Hindlimb muscle (tissue), 1 donor: ENCODE measurements at regions not wholly inside any gene's neighbourhood (a gene's known extent, or its start where the extent isn't known, plus 50 kb on each side); places are given as distances from the start of the nearest gene placed in this dataset.

Source experiments
- DNase-seq: peaks from one replicate; pipeline ENCODE4 v3.0.0-alpha.2; 2013

GRCh38 chr2:41965909-41966295 is 81.9 kb upstream of the PKDCC start:
- no peak for DNase-seq

- DNase-seq = peak; percentile 86
Measured at GRCh38 chr2:41966431-41966893, 81.4 kb upstream of the PKDCC start.

- no peak for DNase-seq
Measured at GRCh38 chr2:41966920-41967319, 80.9 kb upstream of the PKDCC start.

GRCh38 chr2:41967476-41968181 is 80.2 kb upstream of the PKDCC start:
- peak; percentile 73 for DNase-seq

GRCh38 chr2:41968182-41968578 is 79.6 kb upstream of the PKDCC start:
- no peak for DNase-seq

GRCh38 chr2:41970988-41971660 is 76.7 kb upstream of the PKDCC start:
- peak; percentile 70 for DNase-seq

DNA sequence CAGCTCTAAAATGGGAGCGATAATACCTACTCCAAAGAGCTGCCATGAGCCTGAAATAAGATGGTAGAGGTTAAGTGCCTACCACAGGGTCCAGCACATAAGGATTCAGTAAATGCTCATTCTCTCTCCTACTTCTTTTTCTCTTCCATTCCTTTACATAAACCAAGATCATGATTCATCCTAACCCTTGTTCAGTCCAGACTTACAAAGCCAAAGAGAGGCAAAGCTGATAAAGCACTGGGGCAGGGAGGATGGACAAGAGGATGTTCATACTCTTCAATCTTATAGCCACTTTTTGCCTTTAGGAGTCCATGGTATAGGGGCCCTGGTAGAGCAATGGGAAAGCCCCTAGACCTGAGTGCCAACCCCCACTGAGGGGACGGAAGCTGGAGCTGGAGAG is 75.6 kb upstream of the PKDCC start:
- DNase-seq = no peak

DNA sequence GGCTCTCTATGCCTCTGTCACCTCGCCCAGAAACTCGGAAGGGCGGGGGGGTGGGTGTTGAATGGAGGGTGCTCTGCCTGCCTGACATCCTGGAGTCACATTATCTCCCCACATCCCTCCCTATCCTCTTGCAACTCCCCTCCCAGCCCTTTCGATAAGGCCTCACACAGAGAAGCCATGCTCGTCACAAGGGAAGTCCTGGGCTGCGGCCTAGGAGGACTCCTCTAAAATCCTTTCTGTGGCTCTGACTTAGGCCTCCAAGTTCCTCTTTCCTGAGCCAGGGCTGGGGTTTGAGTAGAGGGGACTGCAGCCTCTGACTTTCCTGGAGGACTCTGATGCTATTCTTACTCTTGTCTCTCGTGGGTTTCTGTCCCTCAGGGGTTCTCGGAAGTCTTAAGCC is 75.0 kb upstream of the PKDCC start:
- no peak for DNase-seq

- DNase-seq = no peak
Measured at GRCh38 chr2:41973871-41974270, 74.0 kb upstream of the PKDCC start.

- DNase-seq = no peak
Measured at GRCh38 chr2:41981417-41981816, 66.4 kb upstream of the PKDCC start.

DNA sequence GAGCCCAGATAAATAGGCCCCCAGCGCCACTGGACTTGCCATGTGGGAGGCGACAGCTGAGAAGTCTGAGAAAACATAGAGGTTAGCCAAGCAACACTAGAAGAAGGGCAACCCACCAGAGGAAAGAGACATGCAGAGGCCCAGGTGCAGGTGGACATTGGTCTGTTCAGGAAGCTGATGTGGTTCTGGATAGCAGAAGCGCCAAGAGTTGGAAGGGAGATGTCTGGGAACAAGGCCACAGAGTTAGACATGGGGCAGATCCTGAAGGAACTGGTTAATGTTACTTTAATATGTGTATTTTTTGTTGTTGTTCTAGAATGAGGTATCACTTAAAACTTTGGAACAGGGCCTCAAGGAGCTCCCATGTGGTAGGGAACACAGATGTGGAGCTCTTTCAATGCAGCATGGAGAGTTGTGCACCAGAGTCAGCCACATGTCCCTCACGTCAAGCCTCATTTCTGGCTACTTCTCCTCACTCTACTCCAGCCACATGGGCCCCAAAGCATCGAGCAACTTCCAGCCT is 62.2 kb upstream of the PKDCC start:
- no peak for DNase-seq

DNA sequence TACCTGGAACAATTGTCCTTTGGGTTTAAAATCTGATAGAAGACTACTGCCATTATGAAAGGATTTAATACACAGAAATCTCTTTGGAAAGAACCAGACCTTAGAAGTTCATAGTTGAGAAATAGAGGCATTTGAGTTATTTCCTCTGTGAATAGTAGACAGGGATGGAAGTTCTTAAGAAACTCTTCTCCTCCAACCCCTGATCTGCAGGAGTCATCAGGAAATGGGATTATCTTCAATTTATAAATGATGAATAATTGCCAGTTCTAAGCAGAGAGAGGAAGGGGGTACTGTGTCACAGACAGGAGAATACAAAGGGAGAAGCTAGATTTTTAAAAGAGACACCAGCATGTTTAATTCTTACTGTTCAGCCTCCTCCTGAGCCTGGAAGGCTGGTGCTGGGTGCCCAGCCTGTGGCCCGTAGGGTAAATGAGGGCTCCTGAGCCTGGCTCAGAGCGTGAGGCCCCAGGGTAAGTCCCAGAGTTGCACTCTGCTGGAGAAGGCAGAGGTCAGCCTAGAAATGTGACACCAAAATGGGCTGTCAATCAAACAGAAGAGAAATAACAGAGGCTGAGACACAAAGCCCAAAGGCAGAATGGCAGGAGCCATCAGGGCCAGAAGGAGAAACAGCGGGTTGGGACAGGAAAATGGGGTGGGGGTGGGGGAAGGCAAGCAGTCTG is 58.2 kb upstream of the PKDCC start:
- DNase-seq = no peak

- no peak for DNase-seq
Measured at GRCh38 chr2:41990245-41990644, 57.6 kb upstream of the PKDCC start.

DNA sequence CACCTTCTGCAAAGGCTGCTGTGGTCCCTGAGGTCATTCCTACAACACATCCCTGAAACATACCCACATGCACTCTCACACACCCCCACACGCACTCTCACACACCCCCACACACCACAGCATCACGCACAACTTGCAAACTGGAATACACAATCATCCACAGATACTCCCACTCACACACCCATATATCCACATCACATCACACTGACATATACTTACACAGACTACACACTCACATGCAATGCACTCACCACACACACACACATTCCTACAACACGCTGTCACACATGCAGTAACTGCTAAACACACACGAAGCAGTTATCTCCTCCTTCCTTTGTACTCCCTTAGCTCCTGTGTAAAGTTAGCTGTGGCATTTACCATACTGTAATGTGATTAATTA is 57.1 kb upstream of the PKDCC start:
- DNase-seq = no peak

- no peak for DNase-seq
Measured at GRCh38 chr2:41992056-41992642, 55.7 kb upstream of the PKDCC start.

- no peak for DNase-seq
Measured at GRCh38 chr2:41992671-41993434, 55.0 kb upstream of the PKDCC start.

- DNase-seq = no peak
Measured at GRCh38 chr2:41993435-41993925, 54.3 kb upstream of the PKDCC start.

DNA sequence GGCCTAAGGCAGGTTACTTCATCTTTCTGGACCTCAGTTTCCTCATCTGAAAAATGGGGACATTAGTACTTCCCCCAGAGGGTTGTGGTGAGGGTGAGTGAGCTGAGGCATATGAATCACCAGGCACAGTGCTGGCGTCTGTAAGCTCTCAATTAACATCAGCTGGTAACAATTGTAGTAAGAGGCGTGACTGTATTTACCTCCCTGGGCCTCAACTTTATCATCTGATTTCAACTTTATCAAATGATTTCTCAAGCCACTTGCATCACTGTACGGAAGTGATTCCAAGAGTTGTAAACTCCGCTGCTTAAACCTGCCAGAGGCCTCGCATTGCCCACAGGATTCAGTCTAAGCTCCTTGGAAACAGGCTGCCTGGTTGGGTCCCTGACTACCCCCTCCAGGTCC is 53.6 kb upstream of the PKDCC start:
- DNase-seq = no peak

- DNase-seq = no peak
Measured at GRCh38 chr2:41994661-41995060, 53.2 kb upstream of the PKDCC start.

GRCh38 chr2:41997561-41997960 is 50.3 kb upstream of the PKDCC start:
- no peak for DNase-seq
